IMR-90 (cell line): ENCODE measurements at regions not wholly inside any gene's neighbourhood (a gene's known extent, or its start where the extent isn't known, plus 50 kb on each side); places are given as distances from the start of the nearest gene placed in this dataset.

Experiments used
- ATAC-seq: fragments of 200-7000 bp; cut with Tn5 transposase; 2 replicates; pipeline ENCODE4 v1.9.1; 2020; ENCODE audit warnings: low read depth, mild to moderate bottlenecking, moderate library complexity
- BruUV-seq: library from RNA; stranded (reverse); fragments of 400-500 nt; replicated peaks from 2 replicates; lab custom pipeline; 2021; lab: Mats Ljungman, UMichigan
- CTCF ChIA-PET: fragments of 300-600 bp; formaldehyde crosslinking; extraction: SDS; loops from one replicate; lab custom pipeline; 2021; ENCODE audit warnings: antibody characterized with exemption; lab: Yijun Ruan, JAX
- POLR2A ChIA-PET: fragments of 300-600 bp; sonication (Branson Sonifier 250); formaldehyde crosslinking; loops from one replicate; lab custom pipeline; 2022; ENCODE audit warnings: antibody characterized with exemption; ENCODE audit not compliant: unreplicated experiment; lab: Charles Lee
- DNase-seq: peaks from one replicate; pipeline ENCODE4 v3.0.0; 2013
- H2AFZ ChIP-seq: replicated peaks from 2 replicates; pipeline ENCODE3; 2013; ENCODE audit warnings: low read length, mild to moderate bottlenecking; ENCODE audit not compliant: poor library complexity
- H2AK5ac ChIP-seq: 2 replicates; pipeline ENCODE4 v1.6.1; 2013; ENCODE audit warnings: low read depth, low read length, inconsistent platforms
- H2AK9ac ChIP-seq: replicated peaks from 2 replicates; pipeline ENCODE3; 2013; ENCODE audit warnings: mild to moderate bottlenecking, low read depth, low read length, moderate library complexity; ENCODE audit not compliant: poor library complexity
- H2BK120ac ChIP-seq: 2 replicates; pipeline ENCODE4 v1.6.1; 2013; ENCODE audit warnings: low read depth, low read length, inconsistent platforms
- H2BK15ac ChIP-seq: 3 replicates; pipeline ENCODE4 v1.6.1; 2013; ENCODE audit warnings: low read depth, low read length, inconsistent platforms
- H2BK20ac ChIP-seq: 2 replicates; pipeline ENCODE4 v1.6.1; 2013; ENCODE audit warnings: low read depth, mild to moderate bottlenecking, inconsistent platforms, low read length, moderate library complexity
- H2BK5ac ChIP-seq: 2 replicates; pipeline ENCODE4 v1.6.1; 2013; ENCODE audit warnings: mild to moderate bottlenecking, low read depth, low read length, inconsistent platforms; ENCODE audit not compliant: poor library complexity, severe bottlenecking
- H3K14ac ChIP-seq: replicated peaks from 2 replicates; pipeline ENCODE4 v1.6.1; 2013; ENCODE audit warnings: low read depth, low read length, inconsistent platforms
- H3K18ac ChIP-seq: 2 replicates; pipeline ENCODE4 v1.6.1; 2013; ENCODE audit warnings: low read depth, low read length, control low read depth
- H3K23ac ChIP-seq: 2 replicates; pipeline ENCODE4 v1.6.1; 2013; ENCODE audit warnings: low read depth, low read length, inconsistent platforms
- H3K27ac ChIP-seq: 2 replicates; pipeline ENCODE4 v1.5.1; 2013; ENCODE audit warnings: mild to moderate bottlenecking, control low read depth, low read length; ENCODE audit not compliant: insufficient read depth
- H3K27me3 ChIP-seq: 2 replicates; pipeline ENCODE4 v1.6.1; 2013; ENCODE audit warnings: low read length; ENCODE audit not compliant: control insufficient read depth, insufficient read depth
- H3K36me3 ChIP-seq: 2 replicates; pipeline ENCODE4 v1.6.1; 2013; ENCODE audit warnings: low read length, mixed read lengths; ENCODE audit not compliant: control insufficient read depth, insufficient read depth
- H3K4ac ChIP-seq: 2 replicates; pipeline ENCODE4 v1.6.1; 2013; ENCODE audit warnings: low read depth, low read length, inconsistent platforms
- H3K4me1 ChIP-seq: 2 replicates; pipeline ENCODE4 v1.6.1; 2013; ENCODE audit warnings: low read length, mixed read lengths; ENCODE audit not compliant: control insufficient read depth, insufficient read depth
- H3K4me2 ChIP-seq: 2 replicates; pipeline ENCODE4 v1.6.1; 2013; ENCODE audit warnings: low read depth, mild to moderate bottlenecking, control low read depth, low read length, moderate library complexity
- H3K4me3 ChIP-seq: 2 replicates; pipeline ENCODE4 v1.5.1; 2013; ENCODE audit warnings: low read depth, mild to moderate bottlenecking, control low read depth, low read length, moderate library complexity; ENCODE audit not compliant: insufficient read depth
- H3K56ac ChIP-seq: 2 replicates; pipeline ENCODE4 v1.6.1; 2013; ENCODE audit warnings: low read length, inconsistent platforms; ENCODE audit not compliant: insufficient read depth; ENCODE audit errors: extremely low read depth
- H3K79me1 ChIP-seq, 2 experiments: 2 replicates each; pipeline ENCODE4 v1.6.1; 2013; ENCODE audit warnings: low read length in 2 of 2, inconsistent platforms in 1 of 2, low read depth in 1 of 2
- H3K9ac ChIP-seq: 2 replicates; pipeline ENCODE4 v1.6.1; 2013; ENCODE audit warnings: low read depth, low read length, control low read depth
- H3K9me1 ChIP-seq: 2 replicates; pipeline ENCODE4 v1.6.1; 2013; ENCODE audit warnings: low read length, inconsistent platforms; ENCODE audit not compliant: insufficient read depth
- H3K9me3 ChIP-seq: 2 replicates; pipeline ENCODE4 v1.6.1; 2013; ENCODE audit warnings: low read length; ENCODE audit not compliant: control insufficient read depth, insufficient read depth
- H4K20me1 ChIP-seq: 2 replicates; pipeline ENCODE4 v1.6.1; 2013; ENCODE audit warnings: low read length, inconsistent platforms; ENCODE audit not compliant: insufficient read depth
- H4K5ac ChIP-seq: 2 replicates; pipeline ENCODE4 v1.6.1; 2013; ENCODE audit warnings: mild to moderate bottlenecking, low read depth, low read length, control low read depth
- H4K8ac ChIP-seq, 2 experiments: 2 replicates each; pipeline ENCODE4 v1.6.1; 2013; ENCODE audit warnings: low read depth in 2 of 2, low read length in 2 of 2, control low read depth in 1 of 2, inconsistent platforms in 1 of 2
- H4K91ac ChIP-seq: 2 replicates; pipeline ENCODE4 v1.6.1; 2013; ENCODE audit warnings: low read depth, low read length, inconsistent platforms; ENCODE audit not compliant: insufficient read depth
- BHLHE40 ChIP-seq: fragments of 150-350 bp; IDR thresholded peaks from 2 replicates; pipeline ENCODE4 v1.6.1; 2016; ENCODE audit warnings: mild to moderate bottlenecking, low read depth, low read length
- ELK1 ChIP-seq: fragments of 150-350 bp; IDR thresholded peaks from 2 replicates; pipeline ENCODE4 v1.6.1; 2016; ENCODE audit warnings: low read depth, mild to moderate bottlenecking, low read length, moderate library complexity, borderline replicate concordance
- MAZ ChIP-seq: IDR thresholded peaks from 2 replicates; pipeline ENCODE4 v1.6.1; 2012; ENCODE audit warnings: low read depth, mild to moderate bottlenecking, low read length, improper control_type of control experiment, moderate library complexity, borderline replicate concordance
- MXI1 ChIP-seq: IDR thresholded peaks from 2 replicates; pipeline ENCODE4 v1.6.1; 2012; ENCODE audit warnings: low read depth, mild to moderate bottlenecking, low read length, moderate library complexity, borderline replicate concordance
- RAD21 ChIP-seq: IDR thresholded peaks from 2 replicates; pipeline ENCODE4 v1.6.1; 2012; ENCODE audit warnings: low read length, improper control_type of control experiment
- RCOR1 ChIP-seq: IDR thresholded peaks from 2 replicates; pipeline ENCODE4 v1.6.1; 2012; ENCODE audit warnings: mild to moderate bottlenecking, low read length, improper control_type of control experiment; ENCODE audit not compliant: insufficient replicate concordance
- RFX5 ChIP-seq: IDR thresholded peaks from 2 replicates; pipeline ENCODE4 v1.8.0; 2012; ENCODE audit warnings: low read depth, mild to moderate bottlenecking, low read length, moderate library complexity
- SMC3 ChIP-seq: fragments of 150-350 bp; IDR thresholded peaks from 2 replicates; pipeline ENCODE4 v1.6.1; 2016; ENCODE audit warnings: low read depth, mild to moderate bottlenecking, antibody characterized with exemption, low read length, moderate library complexity
- USF2 ChIP-seq: fragments of 150-350 bp; IDR thresholded peaks from 2 replicates; pipeline ENCODE4 v1.6.1; 2017; ENCODE audit warnings: mild to moderate bottlenecking, antibody characterized with exemption, low read length, low read depth
- WGBS, 2 experiments: methylation state at CpG; one replicate each; pipeline versions ENCODE4 v1.1.5 to v1.1.7; 2013; ENCODE audit warnings: missing lambda C conversion rate in 2 of 2; ENCODE audit not compliant: insufficient read length in 1 of 2; ENCODE audit errors: extremely low coverage in 2 of 2; 5-methylcytosine and 5-hydroxymethylcytosine counted together
- dilution Hi-C: fragments of 300-500 bp; cut with HindIII; formaldehyde crosslinking; loops from one replicate; pipeline ENCODE4 v1.14.3; 2018; ENCODE audit warnings: low sequenced_read_pairs; ENCODE audit not compliant: unreplicated experiment
- in situ Hi-C: fragments of 300-500 bp; cut with MboI; formaldehyde crosslinking; loops from 3 replicates; pipeline ENCODE4 v1.14.3; 2019; ENCODE audit warnings: low sequenced_read_pairs, inconsistent platforms, mixed read lengths
- intact Hi-C: fragments of 100-400 bp; cut with micrococcal nuclease; formaldehyde crosslinking; loops from 2 replicates; pipeline ENCODE4 v1.10.0; 2022
- TF ChIP-seq, protein P1 (sequence below): conservative IDR thresholded peaks from 2 replicates; pipeline ENCODE4 v1.5.1; 2012; ENCODE audit warnings: mild to moderate bottlenecking, low read depth, low read length, improper control_type of control experiment

GRCh38 chr2:149763358-149763757, 175.8 kb upstream of the MMADHC start:
- no peaks in the 10 kb centered on the region for H4K20me1 ChIP-seq
- H2BK15ac ChIP-seq, result no peak overlapping the region
- no peak overlapping the region for H3K56ac ChIP-seq
- dilution Hi-C loops, result no loop called here
- H2AFZ ChIP-seq, result no peak overlapping the region
- in situ Hi-C loops, result no loop called here
- no peak overlapping the region for H2AK9ac ChIP-seq
- H3K27me3 ChIP-seq, result no peaks in the 10 kb centered on the region
- H3K23ac ChIP-seq, result no peak overlapping the region
- no peaks in the 10 kb centered on the region for H3K79me1 ChIP-seq
- no peak overlapping the region for H2BK20ac ChIP-seq
- H2BK5ac ChIP-seq, result no peak overlapping the region
- H2BK120ac ChIP-seq, result no peak overlapping the region
- no peak overlapping the region for H4K8ac ChIP-seq
- no peaks in the 10 kb centered on the region for H3K9me3 ChIP-seq
- ChIA-PET POLR2A (no interaction called here), CTCF (interaction anchor here (0.6 kb wide), 1 partner anchor 358 kb away, joined by 4 read pairs; no protein-coding TSS in a partner anchor)
- no peak overlapping the region for H3K18ac ChIP-seq
- no peak overlapping the region for H2AK5ac ChIP-seq
- H3K9ac ChIP-seq, result no peak overlapping the region
- BruUV-seq, result no TSS peak
- H3K14ac ChIP-seq, result no peak overlapping the region
- H3K4me1 ChIP-seq, result peaks cover 4% of the 10 kb centered on the region
- TF ChIP-seq RCOR1 (no peak), MXI1 (no peak), RFX5 (no peak), SMC3 (no peak), MAZ (no peak), USF2 (no peak), RAD21 (no peak), BHLHE40 (no peak), ELK1 (no peak)
- TF ChIP-seq, protein P1, sequence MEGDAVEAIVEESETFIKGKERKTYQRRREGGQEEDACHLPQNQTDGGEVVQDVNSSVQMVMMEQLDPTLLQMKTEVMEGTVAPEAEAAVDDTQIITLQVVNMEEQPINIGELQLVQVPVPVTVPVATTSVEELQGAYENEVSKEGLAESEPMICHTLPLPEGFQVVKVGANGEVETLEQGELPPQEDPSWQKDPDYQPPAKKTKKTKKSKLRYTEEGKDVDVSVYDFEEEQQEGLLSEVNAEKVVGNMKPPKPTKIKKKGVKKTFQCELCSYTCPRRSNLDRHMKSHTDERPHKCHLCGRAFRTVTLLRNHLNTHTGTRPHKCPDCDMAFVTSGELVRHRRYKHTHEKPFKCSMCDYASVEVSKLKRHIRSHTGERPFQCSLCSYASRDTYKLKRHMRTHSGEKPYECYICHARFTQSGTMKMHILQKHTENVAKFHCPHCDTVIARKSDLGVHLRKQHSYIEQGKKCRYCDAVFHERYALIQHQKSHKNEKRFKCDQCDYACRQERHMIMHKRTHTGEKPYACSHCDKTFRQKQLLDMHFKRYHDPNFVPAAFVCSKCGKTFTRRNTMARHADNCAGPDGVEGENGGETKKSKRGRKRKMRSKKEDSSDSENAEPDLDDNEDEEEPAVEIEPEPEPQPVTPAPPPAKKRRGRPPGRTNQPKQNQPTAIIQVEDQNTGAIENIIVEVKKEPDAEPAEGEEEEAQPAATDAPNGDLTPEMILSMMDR, result no peak
- no peak overlapping the region for H3K27ac ChIP-seq
- DNase-seq (no peak), ATAC-seq (no peak)
- H4K91ac ChIP-seq, result no peak overlapping the region
- WGBS, 2 experiments, result 100% methylated on average over 3 of the region's 6 CpGs; no CpG with 5 or more reads in 1 of the 2 experiments
- H3K9me1 ChIP-seq, result no peaks in the 10 kb centered on the region
- H4K5ac ChIP-seq, result no peak overlapping the region
- no peak overlapping the region for H3K4ac ChIP-seq
- H3K36me3 ChIP-seq, result no peaks in the 10 kb centered on the region
- H3K4me3 ChIP-seq, result no peak overlapping the region
- no peak overlapping the region for H3K4me2 ChIP-seq
- intact Hi-C loops, result no loop called here
